Activated B cell treated with CpG ODN at 0.5 μM for 24 hours (primary cell): ENCODE measurements at regions not wholly inside any gene's neighbourhood (a gene's known extent, or its start where the extent isn't known, plus 50 kb on each side); places are given as distances from the start of the nearest gene placed in this dataset.
"Not testable (repeated sequence)": the region's sequence is repeated elsewhere in the genome, so short reads cannot be mapped to it uniquely, and the experiment has no call there.

Source experiments
- ATAC-seq: fragments of 200-7000 bp; cut with Tn5 transposase; one replicate; pipeline ENCODE4 v1.10.0; 2021; ENCODE audit warnings: low read depth, mild to moderate bottlenecking, moderate library complexity
- CTCF ChIA-PET: fragments of 350-600 bp; sonication (Branson Sonifier 250); formaldehyde crosslinking; loops from one replicate; lab custom pipeline; 2021; ENCODE audit warnings: antibody characterized with exemption; lab: Charles Lee
- POLR2A ChIA-PET: fragments of 350-600 bp; sonication (Branson Sonifier 250); formaldehyde crosslinking; loops from one replicate; lab custom pipeline; 2021; ENCODE audit warnings: antibody characterized with exemption; lab: Charles Lee
- DNase-seq: peaks from one replicate; pipeline ENCODE4 v3.0.0; 2022
- H3K27ac Mint-ChIP-seq: one replicate; pipeline ENCODE4 v1.8.0; 2020; ENCODE audit warnings: mixed read lengths
- H3K27me3 Mint-ChIP-seq: one replicate; pipeline ENCODE4 v1.8.0; 2021; ENCODE audit warnings: mixed read lengths
- H3K36me3 Mint-ChIP-seq: one replicate; pipeline ENCODE4 v1.8.0; 2021; ENCODE audit warnings: low read depth, mixed read lengths
- H3K4me1 Mint-ChIP-seq: one replicate; pipeline ENCODE4 v1.8.0; 2021; ENCODE audit warnings: mixed read lengths
- H3K4me3 Mint-ChIP-seq: one replicate; pipeline ENCODE4 v1.8.0; 2020; ENCODE audit warnings: mild to moderate bottlenecking, mixed read lengths
- H3K9me3 Mint-ChIP-seq: one replicate; pipeline ENCODE4 v1.8.0; 2020; ENCODE audit warnings: mixed read lengths
- CTCF ChIP-seq: fragments of 200-600 bp; IDR thresholded peaks from one replicate; pipeline ENCODE4 v1.8.0; 2022; ENCODE audit warnings: antibody characterized with exemption, mild to moderate bottlenecking
- intact Hi-C: fragments of 100-400 bp; cut with micrococcal nuclease; formaldehyde crosslinking; loops from one replicate; pipeline ENCODE4 v1.15.1; 2024

DNA sequence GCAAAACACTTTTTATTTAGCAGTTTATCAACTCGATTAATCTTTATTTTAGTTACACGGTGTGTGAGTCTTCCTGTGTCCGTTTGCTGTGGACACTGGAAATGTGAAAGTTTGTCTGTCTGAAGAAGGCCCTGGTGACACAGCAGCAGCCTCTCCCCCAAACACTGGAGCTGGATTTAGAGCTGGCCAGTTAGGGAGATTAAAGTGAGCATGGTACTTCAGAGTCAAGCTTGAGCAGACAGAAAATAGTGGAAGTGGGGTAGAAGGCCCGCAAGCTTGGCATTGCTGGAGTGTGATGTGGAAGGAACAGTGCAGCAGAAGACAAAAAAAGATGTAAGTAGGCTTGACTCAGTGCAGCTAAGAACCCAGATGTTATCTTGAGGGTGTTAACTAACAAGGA is 85.9 kb downstream of the POM121L12 start:
- Mint-ChIP-seq H3K4me3 (no peak overlapping the region), H3K27ac (no peak overlapping the region), H3K27me3 (no peaks in the 10 kb centered on the region), H3K9me3 (peaks cover 15% of the 10 kb centered on the region), H3K4me1 (no peaks in the 10 kb centered on the region), H3K36me3 (no peaks in the 10 kb centered on the region)
- CTCF ChIA-PET = no interaction called here
- no peak for DNase-seq
- intact Hi-C loops = no loop called here
- no peak for TF ChIP-seq CTCF
- ATAC-seq = no peak
- POLR2A ChIA-PET = no interaction called here

DNA sequence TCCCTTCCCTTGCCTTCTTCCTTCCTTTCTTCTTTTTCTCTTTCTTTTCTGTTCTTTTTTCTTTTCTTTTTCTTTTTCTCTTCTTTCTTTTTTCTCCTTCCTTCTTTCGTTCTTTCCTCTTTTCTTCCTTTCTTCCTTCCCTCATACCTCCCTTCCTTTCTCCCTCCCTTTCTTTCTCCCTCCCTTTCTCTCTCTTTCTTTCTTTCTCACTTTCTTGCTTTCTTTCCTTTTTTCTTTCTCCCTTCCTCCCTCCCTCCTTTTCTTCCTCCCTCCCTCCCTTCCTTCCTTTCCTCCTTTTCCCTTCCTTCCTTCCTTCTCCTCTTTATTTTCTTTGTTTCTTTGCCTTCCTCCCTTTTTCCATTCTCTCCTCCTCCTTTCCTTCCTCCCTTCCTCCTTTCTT is 96.3 kb downstream of the POM121L12 start:
- Mint-ChIP-seq H3K4me1 (no peaks in the 10 kb centered on the region), H3K27me3 (no peaks in the 10 kb centered on the region), H3K27ac (no peak overlapping the region), H3K36me3 (no peaks in the 10 kb centered on the region), H3K9me3 (peaks cover 14% of the 10 kb centered on the region), H3K4me3 (no peak overlapping the region)
- ChIA-PET POLR2A (no interaction called here), CTCF (no interaction called here)
- intact Hi-C loops = no loop called here
- ATAC-seq (no peak), DNase-seq (no peak)
- TF ChIP-seq CTCF = no peak

GRCh38 chr7:53151496-53151895 is 116.1 kb downstream of the POM121L12 start:
- no peak for TF ChIP-seq CTCF
- no peak overlapping the region for H3K27ac Mint-ChIP-seq
- no peak overlapping the region for H3K4me3 Mint-ChIP-seq
- H3K4me1 Mint-ChIP-seq = no peaks in the 10 kb centered on the region
- CTCF ChIA-PET = no interaction called here
- H3K9me3 Mint-ChIP-seq = peaks cover 9% of the 10 kb centered on the region
- DNase-seq = no peak
- no peak for ATAC-seq
- intact Hi-C loops = no loop called here
- H3K27me3 Mint-ChIP-seq = no peaks in the 10 kb centered on the region
- POLR2A ChIA-PET = no interaction called here
- no peaks in the 10 kb centered on the region for H3K36me3 Mint-ChIP-seq

GRCh38 chr7:53187184-53187583 is 151.8 kb downstream of the POM121L12 start:
- H3K4me1 Mint-ChIP-seq, intact Hi-C loops, H3K27me3 Mint-ChIP-seq, H3K4me3 Mint-ChIP-seq, CTCF ChIA-PET, DNase-seq, POLR2A ChIA-PET, H3K36me3 Mint-ChIP-seq, H3K27ac Mint-ChIP-seq, ATAC-seq: not testable (repeated sequence)
- peaks cover 15% of the 10 kb centered on the region for H3K9me3 Mint-ChIP-seq

DNA sequence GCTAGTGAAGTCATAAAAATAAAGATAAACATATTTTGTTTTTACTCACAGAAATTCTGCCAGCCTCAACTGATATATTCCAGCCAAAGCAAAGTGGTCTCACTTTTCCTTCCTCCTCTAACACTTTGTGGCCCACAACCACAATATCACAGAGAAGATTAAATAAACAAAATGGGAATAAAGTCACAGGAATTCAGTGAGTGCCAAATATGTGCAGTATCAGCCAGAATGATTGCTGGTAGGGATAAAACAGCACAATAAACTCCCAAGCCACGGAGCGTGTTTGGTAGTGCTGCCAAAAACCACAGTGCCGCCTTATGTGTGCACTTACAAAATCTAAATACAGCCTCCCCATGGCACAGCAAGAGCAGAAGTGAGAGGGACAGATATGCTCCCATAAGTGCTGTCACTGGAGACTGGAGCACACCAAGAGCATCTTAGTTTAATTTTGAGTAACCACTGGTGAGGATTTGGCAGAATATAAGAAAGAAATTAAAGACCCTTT is 155.8 kb downstream of the POM121L12 start:
- peaks cover 11% of the 10 kb centered on the region for H3K9me3 Mint-ChIP-seq
- no peaks in the 10 kb centered on the region for H3K36me3 Mint-ChIP-seq
- H3K4me3 Mint-ChIP-seq = no peak overlapping the region
- H3K27ac Mint-ChIP-seq = no peak overlapping the region
- H3K4me1 Mint-ChIP-seq = no peaks in the 10 kb centered on the region
- ChIA-PET CTCF (no interaction called here), POLR2A (no interaction called here)
- no peak for ATAC-seq
- intact Hi-C loops = no loop called here
- H3K27me3 Mint-ChIP-seq = no peaks in the 10 kb centered on the region
- no peak for TF ChIP-seq CTCF
- no peak for DNase-seq

DNA sequence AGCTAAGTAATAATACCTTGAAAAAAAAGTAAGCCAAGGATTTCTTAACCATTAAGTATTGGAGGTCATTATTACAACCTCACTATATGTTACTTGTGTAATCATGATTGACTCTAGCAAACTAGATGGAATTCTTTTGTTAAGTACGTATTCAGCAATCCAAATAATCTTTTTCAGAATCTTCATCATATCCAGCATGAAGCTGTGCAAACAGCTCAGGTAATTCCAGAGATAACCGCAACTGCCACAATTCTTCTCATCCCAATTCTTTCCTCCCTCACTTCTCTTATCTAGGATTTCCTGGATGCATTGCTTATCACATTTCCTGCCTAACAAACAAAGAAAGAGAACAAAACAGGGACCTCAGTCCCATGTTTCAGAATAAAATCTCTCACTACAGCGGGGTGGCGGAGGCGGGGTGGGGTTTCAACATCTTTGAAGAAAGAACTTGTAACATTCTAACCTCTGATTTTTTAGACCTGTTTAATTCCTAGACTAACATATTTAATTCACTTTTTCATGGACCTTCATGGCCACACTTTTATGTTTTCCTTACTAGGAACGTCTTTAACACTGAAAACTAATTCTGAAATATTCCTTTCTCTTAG is 156.5 kb downstream of the POM121L12 start:
- H3K4me1 Mint-ChIP-seq = no peaks in the 10 kb centered on the region
- TF ChIP-seq CTCF = no peak
- H3K9me3 Mint-ChIP-seq = peaks cover 9% of the 10 kb centered on the region
- H3K36me3 Mint-ChIP-seq = no peaks in the 10 kb centered on the region
- no peak overlapping the region for H3K4me3 Mint-ChIP-seq
- POLR2A ChIA-PET = no interaction called here
- no peak overlapping the region for H3K27ac Mint-ChIP-seq
- H3K27me3 Mint-ChIP-seq = no peaks in the 10 kb centered on the region
- intact Hi-C loops = no loop called here
- ATAC-seq (no peak), DNase-seq (no peak)
- CTCF ChIA-PET = no interaction called here
